ENCODE measurements at regions not wholly inside any gene's neighbourhood (a gene's known extent, or its start where the extent isn't known, plus 50 kb on each side); places are given as distances from the start of the nearest gene placed in this dataset.

DNA sequence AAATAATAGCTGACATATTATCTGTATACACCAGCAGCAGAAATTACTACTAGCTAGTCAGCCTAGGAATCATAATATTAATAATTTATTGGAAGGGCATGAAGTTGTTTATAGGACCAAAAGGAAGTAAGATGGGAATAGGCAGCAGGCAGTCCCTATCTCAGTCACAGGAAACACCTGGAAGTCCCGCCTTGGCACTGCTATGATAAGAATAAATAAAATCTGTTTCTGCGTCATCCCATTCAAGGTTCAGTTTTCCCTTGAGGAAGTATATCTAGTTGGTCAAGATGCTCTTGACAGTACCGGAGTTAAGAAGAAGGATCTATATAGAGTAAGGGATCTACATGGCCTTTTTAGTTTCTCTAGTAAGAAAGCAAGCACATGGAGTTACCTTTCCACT is 830.8 kb downstream of the DIAPH3 start:
- no peak for DNase-seq
- no peak overlapping the region for H3K27ac ChIP-seq (ENCODE audit: low read depth in 2 of 2, low read length in 1 of 2)
- ChIA-PET CTCF (interaction anchor here (2.4 kb wide), 1 partner anchor 15 kb away, joined by 9 read pairs; no protein-coding TSS in a partner anchor), POLR2A (no interaction called here)
- H3K4me3 ChIP-seq (ENCODE audit: low read depth in 2 of 2, low read length in 1 of 2) = no peak overlapping the region
- H3K36me3 ChIP-seq (replicated peaks in 1 of 2; ENCODE audit: control insufficient read depth in 1 of 2, insufficient read depth in 2 of 2, low read length in 1 of 2) = no peaks in the 10 kb centered on the region
- no peak overlapping the region for H3K4me2 ChIP-seq
- H3K27me3 ChIP-seq (ENCODE audit: insufficient read depth) = no peaks in the 10 kb centered on the region
- no peaks in the 10 kb centered on the region for H3K9me2 ChIP-seq
- 72% methylated on average over 3 of the region's 3 CpGs for WGBS (ENCODE audit: low lambda C conversion rate)
- no peaks in the 10 kb centered on the region for H3K9me3 ChIP-seq
- no peak for TF ChIP-seq SIN3A (IDR thresholded peaks at IDR 0.05; ENCODE audit: borderline replicate concordance, low read depth, low read length)
- TF ChIP-seq MXI1 (IDR thresholded peaks at IDR 0.05; ENCODE audit: low read depth, low read length) = no peak
- TF ChIP-seq RXRA (IDR thresholded peaks at IDR 0.05; ENCODE audit: borderline replicate concordance, low read depth) = no peak
- no peak for TF ChIP-seq GATA2 (CRISPR knock-in tag; IDR thresholded peaks at IDR 0.05)
- TF ChIP-seq EZH2phosphoT487 (IDR thresholded peaks at IDR 0.05; ENCODE audit: borderline replicate concordance, low read depth) = no peak
- TF ChIP-seq, protein P1, sequence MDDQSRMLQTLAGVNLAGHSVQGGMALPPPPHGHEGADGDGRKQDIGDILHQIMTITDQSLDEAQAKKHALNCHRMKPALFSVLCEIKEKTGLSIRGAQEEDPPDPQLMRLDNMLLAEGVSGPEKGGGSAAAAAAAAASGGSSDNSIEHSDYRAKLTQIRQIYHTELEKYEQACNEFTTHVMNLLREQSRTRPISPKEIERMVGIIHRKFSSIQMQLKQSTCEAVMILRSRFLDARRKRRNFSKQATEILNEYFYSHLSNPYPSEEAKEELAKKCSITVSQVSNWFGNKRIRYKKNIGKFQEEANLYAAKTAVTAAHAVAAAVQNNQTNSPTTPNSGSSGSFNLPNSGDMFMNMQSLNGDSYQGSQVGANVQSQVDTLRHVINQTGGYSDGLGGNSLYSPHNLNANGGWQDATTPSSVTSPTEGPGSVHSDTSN (IDR thresholded peaks at IDR 0.05) = no peak
- no peak for TF ChIP-seq RFX5 (IDR thresholded peaks at IDR 0.05; ENCODE audit: low read length)
- no peak for TF ChIP-seq TAF1 (IDR thresholded peaks at IDR 0.05; ENCODE audit: borderline replicate concordance, low read depth, low read length)
- no peak for TF ChIP-seq EP300 (IDR thresholded peaks at IDR 0.05; ENCODE audit: borderline replicate concordance in 1 of 2, low read depth in 1 of 2, low read length in 1 of 2)
- TF ChIP-seq JUND (IDR thresholded peaks at IDR 0.05) = no peak
- TF ChIP-seq REST (IDR thresholded peaks at IDR 0.05; ENCODE audit: low read depth, low read length) = no peak
- no peak for TF ChIP-seq TEAD4 (IDR thresholded peaks at IDR 0.05; ENCODE audit: borderline replicate concordance, insufficient read depth)
- TF ChIP-seq MAX (IDR thresholded peaks at IDR 0.05; ENCODE audit: low read depth) = no peak
- TF ChIP-seq NRF1 (IDR thresholded peaks at IDR 0.05; ENCODE audit: low read depth, low read length) = no peak
- TF ChIP-seq, protein P2, sequence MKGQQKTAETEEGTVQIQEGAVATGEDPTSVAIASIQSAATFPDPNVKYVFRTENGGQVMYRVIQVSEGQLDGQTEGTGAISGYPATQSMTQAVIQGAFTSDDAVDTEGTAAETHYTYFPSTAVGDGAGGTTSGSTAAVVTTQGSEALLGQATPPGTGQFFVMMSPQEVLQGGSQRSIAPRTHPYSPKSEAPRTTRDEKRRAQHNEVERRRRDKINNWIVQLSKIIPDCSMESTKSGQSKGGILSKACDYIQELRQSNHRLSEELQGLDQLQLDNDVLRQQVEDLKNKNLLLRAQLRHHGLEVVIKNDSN (IDR thresholded peaks at IDR 0.05; ENCODE audit: borderline replicate concordance, low read depth) = no peak
- no peak for TF ChIP-seq FOXM1 (IDR thresholded peaks at IDR 0.05; ENCODE audit: low read depth)
- no peaks in the 10 kb centered on the region for H4K20me1 ChIP-seq (ENCODE audit: insufficient read depth)
- H3K79me2 ChIP-seq (ENCODE audit: insufficient read depth) = no peaks in the 10 kb centered on the region
- no peaks in the 10 kb centered on the region for H3F3A ChIP-seq (replicated peaks; ENCODE audit: insufficient read depth)
- no peak overlapping the region for H3K9ac ChIP-seq
- H2AFZ ChIP-seq (ENCODE audit: low read depth) = no peak overlapping the region
- H3K4me1 ChIP-seq (ENCODE audit: control insufficient read depth in 1 of 2, insufficient read depth in 2 of 2, low read depth in 1 of 2, low read length in 1 of 2) = no peaks in the 10 kb centered on the region; a peak in 1 of 4 replicates
